ENCODE measurements at regions not wholly inside any gene's neighbourhood (a gene's known extent, or its start where the extent isn't known, plus 50 kb on each side); places are given as distances from the start of the nearest gene placed in this dataset.
"Not testable (repeated sequence)": the region's sequence is repeated elsewhere in the genome, so short reads cannot be mapped to it uniquely, and the experiment has no call there.

- H3K4me3 ChIP-seq (ENCODE audit: low read length, poor library complexity, severe bottlenecking) = no peak overlapping the region
- no peak for TF ChIP-seq CTCF (conservative IDR thresholded peaks at IDR 0.05; ENCODE audit: low read length)
- no peak for TF ChIP-seq EZH2phosphoT487 (IDR thresholded peaks at IDR 0.05; ENCODE audit: borderline replicate concordance)
- H3K4me1 ChIP-seq (ENCODE audit: insufficient read depth, low read length, poor library complexity, severe bottlenecking) = no peaks in the 10 kb centered on the region
- no peaks in the 10 kb centered on the region for H4K20me1 ChIP-seq (ENCODE audit: insufficient read depth, low read length, poor library complexity, severe bottlenecking)
- H3F3A ChIP-seq (ENCODE audit: low read depth) = no peaks in the 10 kb centered on the region
- H3K9me2 ChIP-seq (replicated peaks; ENCODE audit: low read depth, low read length) = no peaks in the 10 kb centered on the region
- no peak overlapping the region for H2AFZ ChIP-seq (ENCODE audit: low read length)
- H3K27me3 ChIP-seq (ENCODE audit: insufficient read depth, low read length, poor library complexity, severe bottlenecking) = no peaks in the 10 kb centered on the region
- H3K9ac ChIP-seq (ENCODE audit: low read depth, low read length, poor library complexity, severe bottlenecking) = no peak overlapping the region
- H3K36me3 ChIP-seq (ENCODE audit: insufficient read depth, low read length) = no peaks in the 10 kb centered on the region
- no peaks in the 10 kb centered on the region for H3K79me2 ChIP-seq (ENCODE audit: insufficient read depth, low read length)
- H3K9me3 ChIP-seq (ENCODE audit: insufficient read depth, low read depth, low read length) = no peaks in the 10 kb centered on the region
- H3K4me2 ChIP-seq (ENCODE audit: low read depth, low read length, poor library complexity, severe bottlenecking) = no peak overlapping the region
Measured at GRCh38 chr16:14384745-14385144, 245.3 kb downstream of the PARN start.

GRCh38 chr16:14383844-14384243, 246.2 kb downstream of the PARN start:
- not testable (repeated sequence) for H2AFZ ChIP-seq (ENCODE audit: low read length); H3K9me3 ChIP-seq (ENCODE audit: insufficient read depth, low read depth, low read length); H4K20me1 ChIP-seq (ENCODE audit: insufficient read depth, low read length, poor library complexity, severe bottlenecking); H3K9ac ChIP-seq (ENCODE audit: low read depth, low read length, poor library complexity, severe bottlenecking); H3K79me2 ChIP-seq (ENCODE audit: insufficient read depth, low read length); H3K4me1 ChIP-seq (ENCODE audit: insufficient read depth, low read length, poor library complexity, severe bottlenecking); H3K4me3 ChIP-seq (ENCODE audit: low read length, poor library complexity, severe bottlenecking); H3F3A ChIP-seq (ENCODE audit: low read depth); H3K27me3 ChIP-seq (ENCODE audit: insufficient read depth, low read length, poor library complexity, severe bottlenecking); H3K9me2 ChIP-seq (replicated peaks; ENCODE audit: low read depth, low read length); H3K4me2 ChIP-seq (ENCODE audit: low read depth, low read length, poor library complexity, severe bottlenecking); H3K36me3 ChIP-seq (ENCODE audit: insufficient read depth, low read length)

GRCh38 chr16:14378689-14379467, 251.2 kb downstream of the PARN start:
- Histone ChIP-seq H4K20me1 (ENCODE audit: insufficient read depth, low read length, poor library complexity, severe bottlenecking) (no peaks in the 10 kb centered on the region), H3K4me3 (ENCODE audit: low read length, poor library complexity, severe bottlenecking) (no peak overlapping the region), H3K9me2 (replicated peaks; ENCODE audit: low read depth, low read length) (no peaks in the 10 kb centered on the region), H3K79me2 (ENCODE audit: insufficient read depth, low read length) (no peaks in the 10 kb centered on the region), H3K4me1 (ENCODE audit: insufficient read depth, low read length, poor library complexity, severe bottlenecking) (no peaks in the 10 kb centered on the region), H3K4me2 (ENCODE audit: low read depth, low read length, poor library complexity, severe bottlenecking) (no peak overlapping the region), H3F3A (ENCODE audit: low read depth) (no peaks in the 10 kb centered on the region), H2AFZ (ENCODE audit: low read length) (no peak overlapping the region), H3K9me3 (ENCODE audit: insufficient read depth, low read depth, low read length) (no peaks in the 10 kb centered on the region), H3K27me3 (ENCODE audit: insufficient read depth, low read length, poor library complexity, severe bottlenecking) (no peaks in the 10 kb centered on the region), H3K36me3 (ENCODE audit: insufficient read depth, low read length) (no peaks in the 10 kb centered on the region), H3K9ac (ENCODE audit: low read depth, low read length, poor library complexity, severe bottlenecking) (no peak overlapping the region)
- TF ChIP-seq EZH2phosphoT487 (IDR thresholded peaks at IDR 0.05; ENCODE audit: borderline replicate concordance) (no peak), CTCF (conservative IDR thresholded peaks at IDR 0.05; ENCODE audit: low read length) (no peak)

- Histone ChIP-seq H3K9me2 (replicated peaks; ENCODE audit: low read depth, low read length) (no peaks in the 10 kb centered on the region), H3K9me3 (ENCODE audit: insufficient read depth, low read depth, low read length) (no peaks in the 10 kb centered on the region), H2AFZ (ENCODE audit: low read length) (no peak overlapping the region), H3F3A (ENCODE audit: low read depth) (no peaks in the 10 kb centered on the region), H3K4me2 (ENCODE audit: low read depth, low read length, poor library complexity, severe bottlenecking) (no peak overlapping the region), H3K36me3 (ENCODE audit: insufficient read depth, low read length) (no peaks in the 10 kb centered on the region), H3K9ac (ENCODE audit: low read depth, low read length, poor library complexity, severe bottlenecking) (no peak overlapping the region), H4K20me1 (ENCODE audit: insufficient read depth, low read length, poor library complexity, severe bottlenecking) (no peaks in the 10 kb centered on the region), H3K79me2 (ENCODE audit: insufficient read depth, low read length) (no peaks in the 10 kb centered on the region), H3K4me3 (ENCODE audit: low read length, poor library complexity, severe bottlenecking) (no peak overlapping the region), H3K4me1 (ENCODE audit: insufficient read depth, low read length, poor library complexity, severe bottlenecking) (no peaks in the 10 kb centered on the region), H3K27me3 (ENCODE audit: insufficient read depth, low read length, poor library complexity, severe bottlenecking) (no peaks in the 10 kb centered on the region)
- no peak for TF ChIP-seq CTCF (conservative IDR thresholded peaks at IDR 0.05; ENCODE audit: low read length)
Measured at GRCh38 chr16:14378131-14378551, 251.9 kb downstream of the PARN start.

Data from Loucy (cell line).